ENCODE measurements at regions not wholly inside any gene's neighbourhood (a gene's known extent, or its start where the extent isn't known, plus 50 kb on each side); places are given as distances from the start of the nearest gene placed in this dataset.

DNA sequence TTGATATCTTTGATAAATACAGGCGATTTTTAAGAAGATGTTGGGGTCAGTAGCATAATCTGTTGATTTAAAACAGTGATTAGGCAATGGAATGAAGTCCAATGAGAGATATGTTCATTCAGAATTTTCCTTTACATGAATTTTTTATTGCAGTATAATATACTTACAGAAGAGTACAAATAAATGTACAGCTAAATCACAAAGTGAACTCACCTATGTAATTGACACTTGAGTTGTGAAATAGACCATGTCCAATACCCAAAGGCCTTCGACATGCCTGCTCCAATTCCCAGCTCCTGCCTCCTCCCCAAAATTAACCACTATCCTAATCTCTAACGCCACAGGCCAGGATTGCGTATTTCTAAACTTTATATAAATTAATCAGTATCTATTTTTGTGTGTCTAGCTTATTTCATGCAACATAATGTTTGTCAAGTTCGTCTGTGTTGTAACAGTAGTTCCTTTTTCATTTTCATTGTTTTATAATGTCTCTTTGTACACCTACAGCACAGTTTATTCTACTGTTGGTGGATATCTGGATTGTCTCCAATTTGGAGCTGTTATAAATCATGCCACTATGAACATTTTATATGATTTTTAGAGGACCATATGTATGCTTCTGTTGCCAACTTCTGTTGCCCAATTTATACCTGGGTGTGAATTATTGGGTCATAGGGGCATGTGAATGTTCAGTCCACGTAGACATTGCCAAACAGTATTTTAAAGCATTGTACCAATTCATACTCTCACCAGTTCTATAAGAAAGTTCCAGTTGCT, 208.3 kb downstream of the TLE1 start:
- DNase-seq = no peak

DNA sequence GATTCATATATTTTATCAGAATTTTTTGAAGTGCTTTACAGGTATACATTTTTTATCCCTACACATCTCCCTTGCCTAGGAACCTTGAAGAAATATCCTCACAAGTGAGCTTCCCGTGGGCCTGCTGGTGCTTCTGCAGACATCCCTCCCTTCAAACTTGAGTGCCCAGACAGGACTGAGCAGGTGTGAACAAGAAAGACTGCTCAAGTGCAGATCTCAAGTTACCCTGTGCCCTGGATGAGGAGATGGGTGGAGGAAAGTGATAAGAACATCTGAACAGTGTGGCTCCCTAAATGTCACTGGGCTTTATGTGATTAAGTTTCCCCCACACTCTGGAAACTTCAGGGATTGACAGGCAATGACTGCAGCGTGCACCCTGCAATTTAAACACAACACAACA, 209.8 kb downstream of the TLE1 start:
- DNase-seq = no peak

DNA sequence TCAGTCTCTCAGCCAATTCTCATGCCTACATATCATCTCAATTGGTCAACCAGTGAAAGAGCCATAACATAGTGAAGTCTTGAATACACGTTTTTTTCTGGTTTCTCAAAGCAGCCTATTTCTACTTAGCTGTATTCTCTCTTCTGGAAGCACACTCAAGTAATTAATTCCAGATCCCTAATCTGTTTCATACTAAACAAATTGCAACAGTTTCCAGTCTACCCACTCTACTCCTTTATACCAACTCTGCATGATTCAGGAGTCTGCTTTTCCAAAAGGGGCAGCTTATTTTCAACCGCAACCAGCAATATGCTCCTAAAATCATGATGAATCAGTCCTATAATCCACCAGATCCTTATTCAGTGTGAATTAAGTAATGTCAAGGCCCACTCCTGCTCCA, 211.7 kb downstream of the TLE1 start:
- DNase-seq = no peak

DNA sequence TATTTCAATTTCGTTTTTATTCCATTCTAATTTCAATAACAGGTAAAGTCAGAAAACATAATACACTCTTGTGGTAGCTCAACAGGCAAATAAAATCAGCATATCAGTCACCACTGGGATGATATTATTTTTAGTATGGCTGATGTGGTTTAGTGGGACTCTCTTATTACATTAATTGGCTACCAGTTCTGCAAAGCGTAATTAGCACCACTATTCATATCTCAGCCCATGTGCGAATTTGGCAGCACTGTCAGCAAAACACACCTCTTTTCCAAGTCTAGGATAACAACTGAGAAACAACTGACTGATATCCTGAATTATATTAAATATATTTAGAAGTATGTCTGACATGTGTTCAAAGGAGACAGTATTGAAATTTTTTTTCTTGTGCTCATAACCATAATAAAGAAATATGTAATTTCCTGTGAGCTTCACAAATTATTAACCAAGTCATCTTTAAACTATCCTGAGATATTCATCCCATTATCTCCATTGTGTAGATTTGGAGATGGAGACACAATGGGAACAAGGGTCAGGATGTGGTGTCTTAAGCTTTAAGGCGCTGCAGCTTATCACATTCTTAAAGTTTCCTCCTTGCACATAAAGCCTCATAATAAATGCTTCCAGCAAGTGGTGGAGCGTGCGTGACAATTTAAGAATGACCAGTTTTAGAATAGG, 212.4 kb downstream of the TLE1 start:
- DNase-seq = no peak

DNA sequence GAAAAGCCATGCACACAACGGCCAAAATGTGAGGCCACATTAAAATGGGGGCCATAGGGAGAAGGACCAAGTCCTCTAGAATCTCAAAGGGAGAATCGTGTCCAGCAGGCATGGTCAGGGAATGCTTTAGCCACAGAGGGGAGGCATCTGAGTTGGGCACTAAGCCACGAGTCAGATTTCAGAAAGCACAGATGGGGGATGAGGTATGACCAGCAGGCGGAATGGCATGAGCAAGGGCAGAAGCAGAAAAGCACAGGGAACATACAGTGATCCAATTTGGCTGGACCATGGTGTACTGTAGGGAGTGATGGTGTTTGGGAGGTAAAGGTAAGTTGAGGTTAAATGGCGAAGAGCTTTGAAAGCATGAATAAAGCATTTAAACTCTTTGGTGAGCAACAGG, 214.6 kb downstream of the TLE1 start:
- no peak for DNase-seq

DNA sequence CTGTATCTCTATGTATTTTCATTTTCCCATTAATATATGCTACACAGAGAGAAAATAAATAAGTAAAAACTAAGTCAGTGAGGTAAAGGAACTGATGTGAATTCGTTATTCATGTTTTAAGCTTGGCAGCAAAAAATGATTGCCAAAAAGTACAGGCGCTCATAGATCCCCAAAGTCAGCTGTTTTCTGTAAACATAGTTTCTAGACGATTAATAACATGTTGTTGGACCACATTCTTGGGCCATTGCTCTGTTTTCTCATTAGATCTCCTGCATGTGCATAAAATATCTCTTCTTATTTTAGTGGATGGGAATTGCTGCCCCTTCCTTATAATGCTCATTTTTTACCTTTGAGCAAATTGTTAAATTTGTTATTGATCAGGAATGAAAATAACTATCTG, 215.2 kb downstream of the TLE1 start:
- DNase-seq = no peak

DNA sequence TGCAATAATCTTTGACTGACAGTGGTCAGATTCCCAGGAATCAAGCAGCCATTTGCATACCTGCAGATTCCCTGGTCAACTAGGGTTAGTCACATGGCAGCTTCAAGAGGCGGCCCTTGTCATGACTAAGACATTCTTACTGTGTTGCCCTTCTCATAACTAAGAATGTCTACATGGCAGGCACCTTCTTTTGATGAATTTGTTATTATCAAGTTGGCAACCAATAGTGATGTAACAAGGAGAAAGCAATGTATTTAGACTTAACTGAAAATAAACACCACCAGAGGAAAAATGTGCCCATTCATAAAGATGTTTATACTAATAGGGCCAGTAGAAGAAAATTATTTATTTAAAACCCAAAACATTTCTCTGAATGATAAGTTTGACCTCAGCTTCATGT, 215.6 kb downstream of the TLE1 start:
- no peak for DNase-seq

DNA sequence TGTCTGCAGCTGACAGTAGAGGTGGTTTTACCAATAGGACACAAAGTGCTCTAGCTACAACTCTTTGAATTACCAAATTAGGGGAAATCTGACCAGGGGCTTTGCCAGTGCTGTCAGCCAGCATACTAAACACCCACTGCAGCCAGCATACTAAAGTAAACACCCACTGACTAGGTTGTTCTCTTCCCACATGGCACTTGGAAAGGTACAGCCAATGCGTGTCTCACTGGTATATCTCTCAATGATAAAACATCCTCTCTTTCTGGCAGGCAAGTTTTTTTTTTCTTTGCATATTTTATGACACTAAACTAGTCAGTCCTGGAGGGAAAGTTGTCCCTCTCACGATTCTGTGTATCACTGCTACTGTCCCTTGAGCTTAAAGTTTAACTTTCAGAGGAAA, 216.1 kb downstream of the TLE1 start:
- DNase-seq = no peak

DNA sequence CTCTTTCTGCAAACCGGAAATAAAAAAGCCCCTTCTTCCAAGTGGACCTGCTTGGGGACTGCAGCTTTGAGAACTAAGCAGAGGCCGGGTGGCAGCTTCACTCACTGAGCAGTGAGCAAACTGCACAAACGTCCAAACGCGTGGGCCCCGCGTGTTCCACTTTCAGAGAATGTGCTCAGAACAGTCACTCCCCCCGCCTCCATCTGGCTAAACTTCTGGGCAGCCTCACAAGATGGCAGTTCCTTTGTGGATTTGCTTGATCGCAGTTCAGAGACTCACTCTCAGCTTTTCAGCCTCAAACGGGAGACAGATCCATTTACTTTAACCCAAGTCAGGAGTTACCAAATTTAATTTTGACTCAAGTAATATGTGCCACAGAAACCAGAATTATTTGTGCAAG, 216.6 kb downstream of the TLE1 start:
- DNase-seq = no peak

DNA sequence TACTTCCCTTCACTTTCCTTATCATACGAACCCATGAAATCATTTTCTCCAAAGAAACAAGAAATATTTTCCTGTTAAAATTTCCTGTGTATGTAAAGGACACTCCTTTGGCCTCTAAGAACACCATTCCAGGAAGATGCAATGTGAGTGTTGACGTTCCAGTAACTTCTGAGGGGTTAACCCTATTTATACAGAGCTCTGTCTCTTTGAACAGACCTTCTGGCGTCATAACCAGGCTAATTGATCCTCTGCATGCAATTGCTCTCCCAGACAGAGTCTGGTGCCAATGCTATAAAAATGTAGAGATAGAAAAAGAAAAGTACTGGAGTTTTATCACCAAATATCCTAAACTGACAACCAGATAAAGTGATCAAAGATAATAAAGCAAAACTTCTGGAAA, 218.5 kb downstream of the TLE1 start:
- no peak for DNase-seq

DNA sequence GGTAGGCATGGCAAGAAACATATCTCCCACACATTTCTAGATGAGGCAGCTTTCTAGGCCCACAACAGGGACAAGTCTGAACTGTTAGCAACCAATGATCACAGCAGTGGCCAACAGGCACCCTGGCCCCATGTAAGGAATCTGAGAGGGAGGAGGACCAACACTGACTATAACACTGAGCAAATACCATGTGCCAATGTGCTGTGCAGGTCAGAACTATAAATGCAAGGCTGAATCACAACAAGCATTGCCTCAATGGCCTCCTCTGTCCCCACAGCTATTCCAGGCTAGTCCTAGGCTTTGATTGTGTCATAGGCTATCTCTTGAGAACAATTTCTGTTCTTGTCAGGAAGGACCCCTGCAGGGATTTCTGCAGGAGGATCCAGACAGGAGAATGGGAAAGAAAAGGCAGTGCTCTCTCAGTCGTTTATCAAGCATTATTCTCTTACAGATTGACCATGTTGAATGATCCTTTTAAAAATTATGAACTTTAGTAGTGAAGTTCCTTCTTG, 221.2 kb downstream of the TLE1 start:
- DNase-seq = no peak

DNA sequence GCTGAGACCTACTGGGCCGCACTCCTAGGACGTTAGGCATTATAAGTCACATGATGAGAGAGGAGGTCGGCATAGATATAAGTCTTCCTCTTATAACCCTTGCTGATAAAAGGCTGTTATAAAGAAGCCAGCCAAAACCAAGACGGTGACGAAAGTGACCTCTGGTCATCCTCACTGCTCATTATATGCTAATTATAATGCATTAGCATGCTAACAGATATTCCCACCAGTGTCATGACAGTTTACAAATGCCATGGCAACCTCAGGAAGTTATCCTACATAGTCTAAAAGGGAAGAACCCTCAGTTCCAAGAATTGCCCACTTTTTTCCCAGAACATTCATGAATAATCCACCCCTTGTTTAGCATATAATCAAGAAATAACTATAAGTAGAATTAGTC, 222.4 kb downstream of the TLE1 start:
- DNase-seq = no peak

DNA sequence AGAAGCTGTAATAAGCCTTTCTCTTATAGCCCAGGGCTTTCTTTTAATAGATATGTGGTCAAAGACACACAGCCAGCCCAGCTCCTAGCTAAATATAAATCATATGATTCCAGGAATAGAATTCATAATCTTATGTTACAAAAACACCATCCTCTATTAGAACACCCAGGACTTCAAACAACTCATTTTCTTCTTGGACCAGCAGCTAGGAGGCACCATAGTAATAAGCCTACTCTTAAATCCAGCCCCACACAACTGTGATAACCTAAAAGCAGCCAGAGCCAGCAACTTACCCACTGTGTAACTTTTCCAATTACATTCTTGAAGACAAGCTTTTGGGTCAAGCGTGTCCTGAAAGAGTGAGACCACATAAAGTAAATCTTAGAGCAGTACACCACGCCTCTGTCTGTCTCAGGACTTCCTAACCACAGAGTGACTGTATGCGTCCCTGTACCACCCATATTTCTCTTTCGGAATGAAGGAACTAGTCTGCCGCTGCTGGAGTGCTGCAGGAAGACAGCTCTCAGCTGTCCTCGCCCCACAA, 223.8 kb downstream of the TLE1 start:
- no peak for DNase-seq

DNA sequence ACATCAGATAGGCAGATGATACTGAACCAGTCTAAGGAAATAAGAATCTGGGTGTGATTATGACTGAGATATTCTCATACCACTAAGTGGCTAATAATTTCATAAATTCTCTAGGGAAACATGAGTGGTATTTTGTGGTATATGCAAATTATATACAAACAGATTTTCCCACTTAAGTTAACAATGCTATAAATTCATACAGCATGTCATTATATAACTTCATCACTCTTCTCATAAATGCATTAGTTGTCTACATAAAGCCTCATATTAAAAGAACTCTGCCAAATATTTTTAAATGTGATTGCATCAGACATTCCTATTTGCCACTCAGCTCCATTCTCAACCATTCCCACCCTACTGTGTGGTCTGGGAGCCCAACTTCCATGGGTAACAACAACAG, 226.5 kb downstream of the TLE1 start:
- DNase-seq = no peak

DNA sequence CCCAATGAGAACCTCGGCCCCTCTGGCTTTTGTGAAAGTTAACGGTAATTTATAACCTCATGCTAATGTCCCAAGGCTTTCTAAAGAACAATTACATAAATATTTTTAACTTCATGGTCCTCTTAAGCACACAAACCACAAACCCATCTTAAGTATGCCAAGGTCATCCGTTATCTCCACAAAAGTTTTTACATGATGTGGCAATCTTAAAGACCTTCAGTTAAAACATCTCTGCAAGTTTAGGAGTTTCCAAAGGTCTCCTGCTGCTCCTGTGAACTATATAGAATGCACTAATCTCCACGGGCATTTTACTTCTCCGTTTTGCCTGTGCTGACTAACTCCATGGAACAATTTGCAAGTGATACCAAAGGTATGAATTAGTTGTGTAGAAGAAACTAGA, 228.2 kb downstream of the TLE1 start:
- no peak for DNase-seq

DNA sequence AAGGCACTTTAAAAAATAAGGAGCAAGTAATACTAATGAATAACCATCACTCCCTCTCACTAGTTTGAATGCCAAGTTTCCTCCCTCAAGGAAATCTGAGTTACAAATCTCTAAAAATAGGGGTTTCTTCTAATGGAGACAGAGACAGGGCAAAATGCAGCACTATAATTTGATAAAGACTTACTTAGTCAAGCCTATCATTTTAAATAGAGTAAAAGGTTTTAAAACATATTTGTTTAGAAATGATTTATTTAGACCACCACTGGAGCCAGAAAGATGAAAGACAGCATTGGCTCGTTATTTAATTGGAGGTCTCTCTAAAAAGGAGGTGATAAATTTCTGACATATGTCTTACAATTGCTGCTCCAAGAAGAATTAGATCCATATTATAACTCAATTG, 228.7 kb downstream of the TLE1 start:
- no peak for DNase-seq

DNA sequence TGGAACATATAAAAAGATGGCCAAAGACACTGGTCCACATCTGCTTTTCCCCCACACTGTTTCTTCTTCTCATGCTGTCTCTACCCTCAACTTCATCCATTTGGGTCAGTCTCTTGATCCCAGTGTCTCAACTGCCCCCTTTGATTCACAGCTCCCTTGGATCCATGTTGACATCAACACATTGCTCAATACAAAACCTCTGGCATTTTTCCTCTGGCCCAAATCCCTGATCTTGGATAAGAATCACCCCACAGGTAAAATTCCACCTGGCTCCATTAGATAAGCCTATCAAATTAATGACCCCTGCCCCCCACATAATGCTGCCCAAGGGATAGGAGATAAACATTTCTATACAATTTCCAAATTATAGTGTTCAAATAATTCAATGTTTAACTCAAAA, 229.8 kb downstream of the TLE1 start:
- DNase-seq = no peak

DNA sequence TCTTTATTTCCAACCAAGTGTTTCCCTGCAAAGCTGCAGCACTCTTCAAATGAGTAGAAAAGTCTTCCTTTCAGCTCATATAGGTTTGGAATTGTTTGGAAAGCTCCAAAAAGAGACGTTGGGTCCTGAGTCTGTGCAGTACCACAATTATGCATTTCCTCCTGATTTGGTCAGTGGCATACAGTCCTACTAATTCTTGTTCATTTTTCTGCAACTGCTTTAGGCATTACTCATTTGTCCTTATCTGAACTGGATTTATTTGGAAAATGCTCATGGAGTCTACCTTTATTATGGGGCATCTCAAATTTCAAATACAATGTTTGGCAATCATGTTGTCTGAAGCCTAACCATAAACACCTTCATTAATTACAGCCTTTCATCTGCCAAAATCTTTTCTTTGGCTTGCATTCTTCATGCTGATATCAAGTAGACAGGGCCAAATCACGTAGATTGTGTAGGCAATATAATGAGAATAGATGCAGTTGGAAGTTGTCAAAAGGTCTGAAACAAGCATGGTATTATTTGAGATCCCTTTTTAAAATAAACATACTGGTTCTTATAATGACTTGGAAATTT, 232.8 kb downstream of the TLE1 start:
- no peak for DNase-seq

DNA sequence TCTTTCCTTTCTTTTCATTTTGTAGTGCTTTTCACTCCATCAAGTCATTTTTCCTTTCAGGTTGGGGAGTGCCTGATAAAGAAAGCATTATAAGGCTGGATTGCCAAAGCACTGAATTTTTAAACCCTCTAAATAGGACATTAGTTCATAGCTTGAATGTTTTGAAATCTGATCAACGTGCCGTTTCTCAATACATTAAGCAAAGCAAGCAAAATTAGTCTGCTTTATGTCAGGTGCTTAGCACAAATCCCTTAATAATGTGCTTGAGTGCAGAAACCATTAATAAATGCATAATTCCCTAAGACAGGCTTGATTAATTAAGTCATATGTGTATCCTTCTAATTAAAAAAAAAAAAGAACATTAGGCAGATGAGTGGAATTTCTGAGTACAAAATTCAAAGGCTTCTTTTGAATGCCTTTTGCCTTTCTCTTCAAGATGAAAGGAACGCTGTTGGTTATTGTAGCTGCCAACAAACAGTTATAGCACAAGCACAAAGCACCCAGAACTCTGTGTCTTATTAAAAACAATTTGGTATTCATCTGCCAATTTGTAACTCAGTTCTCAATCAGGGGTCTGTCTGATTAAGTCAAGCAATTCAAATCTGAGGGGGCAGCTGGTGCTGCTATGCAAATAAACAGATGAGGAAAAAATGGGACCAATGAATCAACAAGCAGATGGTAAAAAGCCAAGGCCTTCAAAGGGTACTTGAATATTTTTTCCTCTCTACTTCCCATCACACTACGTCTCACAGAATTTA, 233.7 kb downstream of the TLE1 start:
- DNase-seq = no peak

DNA sequence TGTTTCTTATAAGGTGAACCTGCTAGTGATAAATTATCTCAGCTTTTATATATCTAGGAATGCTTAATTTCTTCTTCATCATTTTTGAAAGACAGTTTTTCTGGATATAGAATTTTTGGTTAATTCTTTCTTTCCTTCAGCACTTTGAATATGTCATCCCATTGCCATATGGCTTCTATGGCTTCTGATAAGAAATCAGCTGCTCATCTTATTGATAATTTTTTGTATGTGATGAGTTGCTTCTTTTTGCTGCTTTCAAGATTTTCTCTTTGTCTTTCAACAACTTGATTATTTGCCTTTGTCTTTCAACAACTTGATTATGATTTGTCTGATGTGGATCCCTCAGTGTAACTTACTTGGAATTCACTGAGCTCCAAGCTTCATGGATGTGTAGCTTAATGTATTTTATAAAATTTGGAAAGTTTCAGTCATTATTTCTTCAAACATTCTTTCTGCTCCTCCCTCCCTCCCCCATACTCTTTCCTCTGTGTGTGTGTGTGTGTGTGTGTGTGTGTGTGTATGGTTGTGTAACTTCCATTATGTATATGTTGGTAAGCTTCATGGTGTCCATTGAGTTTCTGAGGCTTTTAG, 243.9 kb downstream of the TLE1 start:
- DNase-seq = no peak

DNA sequence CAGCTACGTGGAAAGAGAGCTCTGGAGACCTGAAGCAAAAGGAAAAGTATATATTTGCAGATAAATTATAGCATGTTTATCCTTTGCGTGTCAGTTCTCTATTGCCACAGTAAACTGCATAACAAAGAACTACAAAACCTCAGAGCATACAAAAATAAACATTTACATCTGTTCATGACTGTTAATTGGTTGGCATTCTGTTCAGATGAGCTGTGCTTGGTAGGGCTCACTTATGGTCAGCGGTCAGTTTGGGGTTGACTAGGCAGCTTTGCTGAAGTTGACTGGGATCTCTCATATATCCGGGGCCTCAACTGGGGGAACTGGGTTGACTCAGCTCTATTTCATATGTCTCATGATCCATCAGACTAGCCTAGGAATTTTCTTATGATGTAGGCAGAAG, 257.7 kb downstream of the TLE1 start:
- no peak for DNase-seq

DNA sequence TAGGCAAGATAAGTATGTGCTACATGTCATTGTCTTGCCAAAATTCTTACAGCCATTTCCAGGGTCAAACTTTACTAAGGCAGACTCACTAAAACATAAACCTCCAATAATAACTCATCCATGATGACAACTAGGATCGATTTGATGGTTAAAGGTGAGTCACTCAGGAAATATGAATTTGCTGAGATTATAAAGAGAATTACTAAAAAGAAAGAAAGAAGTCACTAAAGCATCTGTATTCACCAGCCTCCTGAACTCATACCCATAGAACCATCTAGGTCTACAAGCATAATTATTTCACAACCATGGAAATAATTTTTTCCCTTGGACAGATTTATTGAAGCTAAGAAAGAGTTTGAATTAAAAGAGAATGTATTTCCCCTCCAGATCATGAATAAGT, 258.6 kb downstream of the TLE1 start:
- DNase-seq = no peak

DNA sequence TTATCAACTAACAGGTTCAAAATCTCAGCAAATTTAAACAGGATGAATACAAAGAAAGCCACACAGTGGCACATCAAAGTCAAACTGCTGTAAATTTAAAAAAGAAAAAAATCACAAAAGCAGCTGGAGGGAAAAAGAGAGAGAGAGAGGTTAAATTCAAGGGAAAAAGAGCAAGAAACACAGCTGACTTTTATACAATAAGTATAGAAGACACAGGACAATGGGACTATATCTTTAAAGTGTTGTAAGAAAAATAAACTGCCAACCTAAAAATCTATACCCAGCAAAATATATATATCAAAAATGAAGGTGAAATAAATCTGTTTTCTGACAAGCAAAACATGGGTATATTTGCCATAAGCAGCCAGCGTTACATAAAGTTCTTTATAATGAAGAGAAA, 261.5 kb downstream of the TLE1 start:
- no peak for DNase-seq
